ENCODE measurements at regions not wholly inside any gene's neighbourhood (a gene's known extent, or its start where the extent isn't known, plus 50 kb on each side); places are given as distances from the start of the nearest gene placed in this dataset.

DNA sequence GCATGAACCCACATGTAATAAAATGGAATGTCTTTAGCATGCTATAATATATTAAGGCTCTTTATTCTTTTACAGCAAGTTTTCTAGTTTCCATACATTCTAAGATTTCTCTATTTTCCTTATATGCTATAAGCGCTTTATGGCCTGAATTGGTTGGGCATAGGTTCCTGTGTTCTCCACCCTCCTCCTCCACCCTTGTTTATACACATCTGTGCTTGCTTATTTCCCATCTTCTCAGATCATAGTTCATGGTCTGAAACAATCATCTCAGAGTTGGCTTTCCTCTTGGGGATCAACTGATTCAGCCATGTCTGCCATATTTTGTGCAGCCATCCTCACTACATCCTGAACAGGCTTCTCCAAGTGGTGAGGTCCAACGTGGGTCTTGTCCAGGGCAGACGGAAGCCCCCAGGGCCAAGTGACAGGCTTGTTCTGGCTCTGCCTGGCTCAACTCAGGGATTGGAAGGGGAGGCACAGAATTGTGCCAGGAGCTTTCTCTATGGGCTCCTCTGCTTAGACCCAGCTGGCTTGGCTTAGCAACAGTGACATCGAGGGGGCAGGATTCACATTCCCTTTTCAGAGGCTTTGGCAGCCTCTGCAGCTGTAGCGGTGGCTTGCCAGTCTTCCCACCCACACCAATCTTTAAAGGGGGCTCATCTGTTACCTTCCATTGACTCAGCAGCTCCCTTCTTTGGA lies 327.3 kb downstream of the PTEN start:
- no peak overlapping the region for H3K4ac ChIP-seq (replicated peaks; ENCODE audit: insufficient read length, low read depth, low read length)
- no peak for DNase-seq (ENCODE audit: low read depth in 1 of 2, low spot score in 2 of 2)
- H3K9ac ChIP-seq (replicated peaks in 1 of 4; ENCODE audit: extremely low read depth in 1 of 4, low read depth in 3 of 4, low read length in 3 of 4), result no peak overlapping the region
- H2BK15ac ChIP-seq (ENCODE audit: low read length), result no peak overlapping the region
- no peak overlapping the region for H3K4me3 ChIP-seq (ENCODE audit: extremely low read depth in 1 of 4, insufficient read depth in 2 of 4, low read depth in 3 of 4, low read length in 4 of 4)
- H4K8ac ChIP-seq (ENCODE audit: extremely low read depth, insufficient read depth, low read length), result no peak overlapping the region
- no peaks in the 10 kb centered on the region for H3K27me3 ChIP-seq (replicated peaks in 1 of 4; ENCODE audit: control insufficient read depth in 3 of 4, extremely low read depth in 1 of 4, insufficient read depth in 3 of 4, low read length in 3 of 4)
- POLR2A ChIA-PET (ENCODE audit: partially characterized antibody), result no interaction called here
- no peaks in the 10 kb centered on the region for H3K23me2 ChIP-seq (ENCODE audit: low read depth, low read length)
- H4K20me1 ChIP-seq (replicated peaks in 1 of 2; ENCODE audit: control insufficient read depth in 1 of 2, insufficient read depth in 2 of 2, low read length in 2 of 2), result no peaks in the 10 kb centered on the region
- no peak overlapping the region for H3K23ac ChIP-seq (ENCODE audit: insufficient read length)
- WGBS, 2 experiments (ENCODE audit: extremely low coverage in 1 of 2, insufficient coverage in 1 of 2, insufficient read length in 1 of 2, insufficient replicate concordance in 2 of 2, low coverage in 1 of 2, low lambda C conversion rate in 2 of 2, missing lambda C conversion rate in 1 of 2), result 74% methylated on average over 5 of the region's 5 CpGs; no CpG with 5 or more reads in 1 of the 2 experiments
- H3K56ac ChIP-seq (replicated peaks; ENCODE audit: insufficient read length, low read depth, low read length), result no peak overlapping the region
- no peaks in the 10 kb centered on the region for H3K36me3 ChIP-seq (ENCODE audit: control insufficient read depth in 2 of 4, insufficient read depth in 4 of 4, low read length in 3 of 4)
- H4K5ac ChIP-seq (ENCODE audit: insufficient read length, low read depth, low read length), result no peak overlapping the region
- no peak overlapping the region for H2AK5ac ChIP-seq (ENCODE audit: low read depth, low read length)
- no peaks in the 10 kb centered on the region for H3K79me2 ChIP-seq (ENCODE audit: control insufficient read depth in 1 of 2, insufficient read depth in 2 of 2, low read length in 2 of 2)
- H3K14ac ChIP-seq (ENCODE audit: insufficient read length), result no peak overlapping the region
- no peaks in the 10 kb centered on the region for H3K9me3 ChIP-seq (ENCODE audit: insufficient read depth in 2 of 2, low read depth in 1 of 2, low read length in 1 of 2)
- no peak overlapping the region for H2BK20ac ChIP-seq (ENCODE audit: low read length)
- no peak overlapping the region for H2BK5ac ChIP-seq (ENCODE audit: low read depth, low read length)
- H3K18ac ChIP-seq (ENCODE audit: extremely low read depth, low read length), result no peak overlapping the region
- no peak overlapping the region for H2AFZ ChIP-seq (ENCODE audit: low read length)
- CTCF ChIA-PET (ENCODE audit: partially characterized antibody), result no interaction called here
- no peaks in the 10 kb centered on the region for H3K79me1 ChIP-seq (ENCODE audit: low read depth, low read length)
- H2BK120ac ChIP-seq (replicated peaks; ENCODE audit: low read depth, low read length), result no peak overlapping the region
- no peak overlapping the region for H2BK12ac ChIP-seq (ENCODE audit: low read depth, low read length)
- H4K91ac ChIP-seq (replicated peaks; ENCODE audit: insufficient read length, low read length), result no peak overlapping the region
- no peak for FAIRE-seq
- no peak overlapping the region for H3K27ac ChIP-seq (ENCODE audit: low read depth, low read length)
- H3K4me2 ChIP-seq (ENCODE audit: insufficient read depth in 1 of 2, low read depth in 2 of 2, low read length in 2 of 2), result no peak overlapping the region
- H3K4me1 ChIP-seq (replicated peaks in 1 of 4; ENCODE audit: control insufficient read depth in 3 of 4, insufficient read depth in 4 of 4, low read length in 3 of 4), result peaks cover 0 to 4% (median 0%) of the 10 kb centered on the region in 4 experiments; a peak in 1 of 7 replicates
- TF ChIP-seq SAP30 (IDR thresholded peaks at IDR 0.05; ENCODE audit: insufficient read depth, insufficient replicate concordance, low read length), result no peak
- no peak for TF ChIP-seq CTBP2 (IDR thresholded peaks at IDR 0.05; ENCODE audit: borderline replicate concordance, insufficient read depth, insufficient read length, low read length)

Data from H1 (cell line).